Lower lobe of right lung (tissue), 2 donors: ENCODE measurements at regions not wholly inside any gene's neighbourhood (a gene's known extent, or its start where the extent isn't known, plus 50 kb on each side); places are given as distances from the start of the nearest gene placed in this dataset.

Experiments
- ATAC-seq, 2 donors: fragments of 200-7000 bp; cut with Tn5 transposase; one replicate each; pipeline ENCODE4 v1.9.1; 2020 to 2022; ENCODE audit warnings: mild to moderate bottlenecking in 2 of 2, moderate library complexity in 2 of 2
- DNase-seq: peaks from one replicate; pipeline ENCODE4 v3.0.0-alpha.2; 2020
- H3K27ac ChIP-seq: fragments of 200-600 bp; one replicate; pipeline ENCODE4 v1.8.0; 2022
- H3K27me3 ChIP-seq: fragments of 200-600 bp; one replicate; pipeline ENCODE4 v1.8.0; 2022; ENCODE audit warnings: low read depth
- H3K36me3 ChIP-seq: fragments of 200-600 bp; one replicate; pipeline ENCODE4 v1.8.0; 2022; ENCODE audit warnings: mild to moderate bottlenecking
- H3K4me1 ChIP-seq: fragments of 200-600 bp; one replicate; pipeline ENCODE4 v1.8.0; 2022
- H3K4me3 ChIP-seq: fragments of 200-600 bp; one replicate; pipeline ENCODE4 v1.8.0; 2022; ENCODE audit warnings: mild to moderate bottlenecking
- H3K9me3 ChIP-seq: fragments of 200-600 bp; one replicate; pipeline ENCODE4 v1.8.0; 2022
- CTCF ChIP-seq: fragments of 200-600 bp; IDR thresholded peaks from one replicate; pipeline ENCODE4 v1.8.0; 2022; ENCODE audit warnings: antibody characterized with exemption, mild to moderate bottlenecking
- intact Hi-C: fragments of 100-400 bp; cut with DNase I; formaldehyde crosslinking; loops from one replicate; pipeline ENCODE4 v1.11.0; 2022
- donor health status: DM: no; HTN: yes; CAD: no; lungs with severe emphysema.

GRCh38 chr2:120964819-120965218 lies 229.2 kb downstream of the GLI2 start:
- no peaks in the 10 kb centered on the region for H3K36me3 ChIP-seq
- no peak overlapping the region for H3K27ac ChIP-seq
- DNase-seq (no peak), ATAC-seq (no peak)
- H3K4me1 ChIP-seq: no peaks in the 10 kb centered on the region
- intact Hi-C loops: no loop called here
- no peak for TF ChIP-seq CTCF
- no peaks in the 10 kb centered on the region for H3K27me3 ChIP-seq
- no peak overlapping the region for H3K4me3 ChIP-seq
- H3K9me3 ChIP-seq: no peaks in the 10 kb centered on the region

DNA sequence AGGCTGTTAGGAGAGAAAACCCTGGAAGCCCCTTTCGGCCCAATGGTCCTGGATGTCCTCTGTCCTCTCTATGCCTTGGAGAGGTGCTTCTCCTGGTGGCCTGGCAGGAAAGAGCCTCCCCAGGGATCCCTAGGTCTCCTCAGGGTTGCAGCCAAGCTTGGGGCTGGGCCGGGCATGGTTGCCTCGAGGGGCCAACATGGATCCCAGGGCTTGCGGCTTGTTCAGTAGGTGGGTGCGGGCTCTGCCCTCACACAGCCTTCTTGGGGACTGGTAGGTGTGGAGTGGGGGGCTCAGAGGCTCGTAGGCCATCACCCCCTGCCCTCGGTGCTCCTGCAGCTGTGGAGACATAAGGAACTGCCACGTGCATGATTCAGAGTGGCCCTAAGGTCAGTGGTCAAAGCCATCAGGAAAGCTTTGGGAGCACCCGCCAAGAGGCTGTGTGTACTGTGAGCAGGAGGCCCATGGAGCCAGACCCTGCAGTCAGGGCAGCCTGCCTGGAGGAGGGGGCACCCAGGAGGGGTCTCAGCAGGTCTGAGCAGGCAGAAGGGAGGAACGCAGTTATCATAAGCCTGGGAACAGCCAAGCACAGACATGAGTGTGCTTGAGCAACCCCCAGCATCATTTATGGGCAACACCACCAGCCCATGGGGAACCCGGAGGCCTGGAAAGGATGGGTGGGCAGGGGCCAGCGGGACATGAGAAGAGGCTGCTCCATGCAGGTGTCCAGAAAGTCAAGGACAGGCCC lies 231.0 kb downstream of the GLI2 start:
- no peaks in the 10 kb centered on the region for H3K4me1 ChIP-seq
- no peak for ATAC-seq
- intact Hi-C loops: no loop called here
- no peaks in the 10 kb centered on the region for H3K27me3 ChIP-seq
- no peak overlapping the region for H3K27ac ChIP-seq
- no peak overlapping the region for H3K4me3 ChIP-seq
- no peaks in the 10 kb centered on the region for H3K36me3 ChIP-seq
- H3K9me3 ChIP-seq: no peaks in the 10 kb centered on the region
- no peak for DNase-seq
- TF ChIP-seq CTCF: no peak

- no peaks in the 10 kb centered on the region for H3K9me3 ChIP-seq
- H3K27me3 ChIP-seq: no peaks in the 10 kb centered on the region
- no peak for DNase-seq
- no peak overlapping the region for H3K27ac ChIP-seq
- ATAC-seq: no peak
- H3K36me3 ChIP-seq: peaks cover under 1% of the 10 kb centered on the region
- TF ChIP-seq CTCF: no peak
- no peak overlapping the region for H3K4me3 ChIP-seq
- intact Hi-C loops: no loop called here
- no peaks in the 10 kb centered on the region for H3K4me1 ChIP-seq
Observed at GRCh38 chr2:120968307-120969015, 232.8 kb downstream of the GLI2 start.

DNA sequence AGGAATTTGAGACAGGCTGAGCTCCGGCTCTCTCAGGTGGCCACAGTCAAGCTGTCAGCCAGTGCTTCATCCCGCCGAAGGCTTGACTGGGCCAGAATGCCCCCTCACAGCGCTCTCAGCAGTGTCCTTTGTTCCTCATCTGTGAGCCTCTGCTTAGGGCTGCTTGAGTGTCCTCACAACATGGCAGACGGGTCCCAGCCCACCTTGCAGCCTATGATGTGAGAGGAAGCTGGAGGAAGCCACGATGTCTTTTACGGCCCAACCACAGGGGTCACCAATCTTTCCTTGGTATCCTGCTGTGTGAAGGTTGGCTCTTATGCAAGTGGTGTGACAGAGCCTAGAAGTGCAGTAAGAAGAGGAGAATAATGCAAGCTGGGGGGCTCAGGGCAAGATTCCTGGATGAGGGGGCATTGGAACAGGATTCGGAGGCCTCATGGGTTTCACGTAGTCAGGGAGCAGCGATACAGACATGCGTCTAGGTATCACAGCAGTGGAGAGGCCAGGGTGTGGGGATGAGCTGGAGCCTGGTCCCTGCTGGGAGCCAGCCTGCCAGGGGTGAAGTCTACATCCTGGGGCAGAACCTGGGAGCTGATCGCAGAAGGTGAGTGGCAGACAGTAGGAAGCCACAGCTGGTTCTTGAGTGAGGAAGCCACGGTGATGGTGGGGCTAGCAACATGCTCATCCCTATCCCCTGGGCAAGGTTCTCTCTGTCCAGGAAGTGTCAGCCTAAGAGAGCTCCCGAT lies 234.1 kb downstream of the GLI2 start:
- Histone ChIP-seq H3K27me3 (no peaks in the 10 kb centered on the region), H3K4me3 (no peak overlapping the region), H3K27ac (no peak overlapping the region), H3K36me3 (peaks cover 3% of the 10 kb centered on the region), H3K4me1 (no peaks in the 10 kb centered on the region), H3K9me3 (no peaks in the 10 kb centered on the region)
- ATAC-seq (no peak), DNase-seq (no peak)
- intact Hi-C loops: no loop called here
- TF ChIP-seq CTCF: no peak

GRCh38 chr2:120971866-120972265 lies 236.2 kb downstream of the GLI2 start:
- TF ChIP-seq CTCF: no peak
- no peak overlapping the region for H3K27ac ChIP-seq
- no peaks in the 10 kb centered on the region for H3K9me3 ChIP-seq
- intact Hi-C loops: no loop called here
- peaks cover 7% of the 10 kb centered on the region for H3K36me3 ChIP-seq
- H3K4me3 ChIP-seq: no peak overlapping the region
- ATAC-seq (no peak), DNase-seq (no peak)
- no peaks in the 10 kb centered on the region for H3K27me3 ChIP-seq
- no peaks in the 10 kb centered on the region for H3K4me1 ChIP-seq
